ENCODE measurements at regions not wholly inside any gene's neighbourhood (a gene's known extent, or its start where the extent isn't known, plus 50 kb on each side); places are given as distances from the start of the nearest gene placed in this dataset.

DNA sequence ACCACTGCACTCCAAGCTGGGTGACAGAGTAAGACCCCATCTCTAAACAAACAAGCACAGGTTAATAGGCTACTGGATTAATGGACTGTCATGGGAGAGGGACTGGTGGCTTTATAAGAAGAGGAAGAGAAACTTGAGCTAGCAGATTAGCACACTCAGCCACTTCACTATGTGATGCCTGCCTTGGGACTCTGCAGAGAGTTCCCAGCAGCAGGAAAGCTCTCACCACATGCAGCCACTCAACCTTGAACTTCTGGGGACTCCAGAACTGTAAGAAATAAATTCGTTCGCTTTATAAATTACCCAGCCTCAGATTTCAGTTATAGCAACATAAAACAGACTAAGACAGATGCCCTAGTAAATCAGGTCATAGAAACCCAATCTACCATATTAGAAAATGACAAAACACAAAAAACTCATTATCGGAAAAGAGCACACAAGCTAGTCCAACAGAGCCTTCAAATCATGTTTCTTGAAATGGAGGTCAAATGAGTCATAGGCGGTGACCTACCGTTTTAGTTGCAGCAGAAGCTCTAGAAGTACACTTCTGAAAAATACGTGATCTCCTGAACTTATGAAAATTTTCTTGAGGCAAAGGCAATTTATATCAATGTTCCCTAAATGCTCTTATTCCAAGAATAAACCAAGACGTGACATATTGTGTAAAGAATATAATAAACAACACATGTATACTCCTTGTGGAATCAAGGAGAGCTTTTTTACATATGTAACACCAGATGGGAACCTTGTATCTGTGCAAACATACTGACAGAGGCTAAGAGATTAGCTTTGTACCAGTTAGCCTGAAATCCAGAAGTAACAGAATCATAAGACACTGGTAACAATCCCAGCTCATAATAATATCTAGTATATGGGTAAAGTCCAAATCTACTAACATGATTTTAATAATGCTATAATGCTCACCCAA lies 340.9 kb upstream of the SGCG start (continued):
- TF ChIP-seq, protein P1, sequence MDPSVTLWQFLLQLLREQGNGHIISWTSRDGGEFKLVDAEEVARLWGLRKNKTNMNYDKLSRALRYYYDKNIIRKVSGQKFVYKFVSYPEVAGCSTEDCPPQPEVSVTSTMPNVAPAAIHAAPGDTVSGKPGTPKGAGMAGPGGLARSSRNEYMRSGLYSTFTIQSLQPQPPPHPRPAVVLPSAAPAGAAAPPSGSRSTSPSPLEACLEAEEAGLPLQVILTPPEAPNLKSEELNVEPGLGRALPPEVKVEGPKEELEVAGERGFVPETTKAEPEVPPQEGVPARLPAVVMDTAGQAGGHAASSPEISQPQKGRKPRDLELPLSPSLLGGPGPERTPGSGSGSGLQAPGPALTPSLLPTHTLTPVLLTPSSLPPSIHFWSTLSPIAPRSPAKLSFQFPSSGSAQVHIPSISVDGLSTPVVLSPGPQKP (IDR thresholded peaks at IDR 0.05; ENCODE audit: borderline replicate concordance, low read depth, low read length) = no peak

DNA sequence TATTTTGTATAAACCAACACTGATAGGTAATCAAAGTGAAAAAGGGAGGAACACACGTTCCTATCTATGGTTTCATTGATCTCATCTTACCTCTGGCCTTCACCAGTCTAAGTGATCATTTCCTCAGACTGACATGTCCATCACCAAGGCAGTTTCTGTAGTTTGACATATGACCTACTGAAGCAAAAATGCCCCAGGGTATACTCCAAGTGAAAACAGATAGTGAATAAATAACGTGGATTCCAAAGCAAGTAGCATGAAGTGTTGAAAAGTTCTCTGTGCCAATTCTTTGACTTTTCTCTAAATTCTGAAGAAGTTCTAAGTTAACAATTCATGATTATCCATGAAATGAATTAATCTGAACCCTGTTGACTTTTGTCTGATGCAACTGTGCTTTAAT lies 334.2 kb upstream of the SGCG start:
- dilution Hi-C loops (cut with HindIII; ENCODE audit: low sequenced_read_pairs, unreplicated experiment) (no loop called here), intact Hi-C loops (cut with micrococcal nuclease) (no loop called here), in situ Hi-C loops (cut with MboI; ENCODE audit: low sequenced_read_pairs) (no loop called here)
- no peak overlapping the region for H3K9ac ChIP-seq (ENCODE audit: low read depth, low read length)
- ChIA-PET CTCF (no interaction called here), POLR2A (ENCODE audit: unreplicated experiment) (no interaction called here)
- no peak overlapping the region for H3K14ac ChIP-seq (replicated peaks; ENCODE audit: low read depth, low read length)
- H3K9me1 ChIP-seq (ENCODE audit: insufficient read depth, low read length) = no peaks in the 10 kb centered on the region
- H2BK5ac ChIP-seq (ENCODE audit: low read depth, low read length, poor library complexity, severe bottlenecking) = no peak overlapping the region
- WGBS, 2 experiments (ENCODE audit: extremely low coverage in 2 of 2, insufficient read length in 1 of 2) = no CpG with 5 or more reads among the region's 2 CpGs
- no peak overlapping the region for H3K4me2 ChIP-seq (ENCODE audit: low read depth, low read length)
- no peak overlapping the region for H3K23ac ChIP-seq (ENCODE audit: low read depth, low read length)
- H3K27me3 ChIP-seq (ENCODE audit: control insufficient read depth, insufficient read depth, low read length) = no peaks in the 10 kb centered on the region
- no peak overlapping the region for H2BK20ac ChIP-seq (ENCODE audit: low read depth, low read length)
- H3K9me3 ChIP-seq (ENCODE audit: control insufficient read depth, insufficient read depth, low read length) = no peaks in the 10 kb centered on the region
- no peak overlapping the region for H3K18ac ChIP-seq (ENCODE audit: low read depth, low read length)
- no peaks in the 10 kb centered on the region for H3K36me3 ChIP-seq (ENCODE audit: control insufficient read depth, insufficient read depth, low read length)
- no peak overlapping the region for H2BK120ac ChIP-seq (ENCODE audit: low read depth, low read length)
- H4K20me1 ChIP-seq (ENCODE audit: insufficient read depth, low read length) = no peaks in the 10 kb centered on the region
- no peak overlapping the region for H3K27ac ChIP-seq (ENCODE audit: insufficient read depth, low read length)
- no peak overlapping the region for H2BK15ac ChIP-seq (ENCODE audit: low read depth, low read length)
- H3K79me1 ChIP-seq (ENCODE audit: low read depth in 1 of 2, low read length in 2 of 2) = no peaks in the 10 kb centered on the region
- no peak for ATAC-seq (ENCODE audit: low read depth)
- no peak overlapping the region for H2AFZ ChIP-seq (replicated peaks; ENCODE audit: low read length, poor library complexity)
- H4K8ac ChIP-seq (ENCODE audit: low read depth in 2 of 2, low read length in 2 of 2) = no peak overlapping the region
- H4K91ac ChIP-seq (ENCODE audit: insufficient read depth, low read depth, low read length) = no peak overlapping the region
- no peak overlapping the region for H3K4ac ChIP-seq (ENCODE audit: low read depth, low read length)
- no peak overlapping the region for H3K4me3 ChIP-seq (ENCODE audit: insufficient read depth, low read depth, low read length)
- no peak overlapping the region for H2AK5ac ChIP-seq (ENCODE audit: low read depth, low read length)
- no peak overlapping the region for H2AK9ac ChIP-seq (replicated peaks; ENCODE audit: low read depth, low read length, poor library complexity)
- no peaks in the 10 kb centered on the region for H3K4me1 ChIP-seq (ENCODE audit: control insufficient read depth, insufficient read depth, low read length)
- H3K56ac ChIP-seq (ENCODE audit: extremely low read depth, insufficient read depth, low read length) = no peak overlapping the region
- no peak for DNase-seq
- no peak overlapping the region for H4K5ac ChIP-seq (ENCODE audit: low read depth, low read length)
- no TSS peak for BruUV-seq (replicated peaks)
- no peak for TF ChIP-seq RFX5 (IDR thresholded peaks at IDR 0.05; ENCODE audit: low read depth, low read length)
- no peak for TF ChIP-seq CEBPB (IDR thresholded peaks at IDR 0.05; ENCODE audit: low read depth, low read length)
- no peak for TF ChIP-seq BHLHE40 (IDR thresholded peaks at IDR 0.05; ENCODE audit: low read depth, low read length)
- no peak for TF ChIP-seq MAZ (IDR thresholded peaks at IDR 0.05; ENCODE audit: borderline replicate concordance, low read depth, low read length)
- TF ChIP-seq, protein P1 (IDR thresholded peaks at IDR 0.05; ENCODE audit: borderline replicate concordance, low read depth, low read length) = no peak
- TF ChIP-seq NFE2L2 (IDR thresholded peaks at IDR 0.05; ENCODE audit: low read depth, low read length) = no peak
- no peak for TF ChIP-seq RAD21 (IDR thresholded peaks at IDR 0.05; ENCODE audit: low read length)
- TF ChIP-seq RCOR1 (IDR thresholded peaks at IDR 0.05; ENCODE audit: insufficient replicate concordance, low read length) = no peak
- TF ChIP-seq, protein P2, sequence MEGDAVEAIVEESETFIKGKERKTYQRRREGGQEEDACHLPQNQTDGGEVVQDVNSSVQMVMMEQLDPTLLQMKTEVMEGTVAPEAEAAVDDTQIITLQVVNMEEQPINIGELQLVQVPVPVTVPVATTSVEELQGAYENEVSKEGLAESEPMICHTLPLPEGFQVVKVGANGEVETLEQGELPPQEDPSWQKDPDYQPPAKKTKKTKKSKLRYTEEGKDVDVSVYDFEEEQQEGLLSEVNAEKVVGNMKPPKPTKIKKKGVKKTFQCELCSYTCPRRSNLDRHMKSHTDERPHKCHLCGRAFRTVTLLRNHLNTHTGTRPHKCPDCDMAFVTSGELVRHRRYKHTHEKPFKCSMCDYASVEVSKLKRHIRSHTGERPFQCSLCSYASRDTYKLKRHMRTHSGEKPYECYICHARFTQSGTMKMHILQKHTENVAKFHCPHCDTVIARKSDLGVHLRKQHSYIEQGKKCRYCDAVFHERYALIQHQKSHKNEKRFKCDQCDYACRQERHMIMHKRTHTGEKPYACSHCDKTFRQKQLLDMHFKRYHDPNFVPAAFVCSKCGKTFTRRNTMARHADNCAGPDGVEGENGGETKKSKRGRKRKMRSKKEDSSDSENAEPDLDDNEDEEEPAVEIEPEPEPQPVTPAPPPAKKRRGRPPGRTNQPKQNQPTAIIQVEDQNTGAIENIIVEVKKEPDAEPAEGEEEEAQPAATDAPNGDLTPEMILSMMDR (conservative IDR thresholded peaks at IDR 0.05; ENCODE audit: low read depth, low read length) = no peak
- TF ChIP-seq, protein P3, sequence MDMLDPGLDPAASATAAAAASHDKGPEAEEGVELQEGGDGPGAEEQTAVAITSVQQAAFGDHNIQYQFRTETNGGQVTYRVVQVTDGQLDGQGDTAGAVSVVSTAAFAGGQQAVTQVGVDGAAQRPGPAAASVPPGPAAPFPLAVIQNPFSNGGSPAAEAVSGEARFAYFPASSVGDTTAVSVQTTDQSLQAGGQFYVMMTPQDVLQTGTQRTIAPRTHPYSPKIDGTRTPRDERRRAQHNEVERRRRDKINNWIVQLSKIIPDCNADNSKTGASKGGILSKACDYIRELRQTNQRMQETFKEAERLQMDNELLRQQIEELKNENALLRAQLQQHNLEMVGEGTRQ (IDR thresholded peaks at IDR 0.05; ENCODE audit: low read depth, low read length) = no peak
